ENCODE measurements at regions not wholly inside any gene's neighbourhood (a gene's known extent, or its start where the extent isn't known, plus 50 kb on each side); places are given as distances from the start of the nearest gene placed in this dataset.

GRCh38 chr17:79350533-79350932, 260.3 kb downstream of the RBFOX3 start:
- TF ChIP-seq CTCF (IDR thresholded peaks at IDR 0.05 in 8 of 11, conservative IDR thresholded peaks at IDR 0.05 in 3 of 11) (no peak), POLR2AphosphoS5 (IDR thresholded peaks at IDR 0.05) (no peak)
